ENCODE measurements at regions not wholly inside any gene's neighbourhood (a gene's known extent, or its start where the extent isn't known, plus 50 kb on each side); places are given as distances from the start of the nearest gene placed in this dataset.

DNA sequence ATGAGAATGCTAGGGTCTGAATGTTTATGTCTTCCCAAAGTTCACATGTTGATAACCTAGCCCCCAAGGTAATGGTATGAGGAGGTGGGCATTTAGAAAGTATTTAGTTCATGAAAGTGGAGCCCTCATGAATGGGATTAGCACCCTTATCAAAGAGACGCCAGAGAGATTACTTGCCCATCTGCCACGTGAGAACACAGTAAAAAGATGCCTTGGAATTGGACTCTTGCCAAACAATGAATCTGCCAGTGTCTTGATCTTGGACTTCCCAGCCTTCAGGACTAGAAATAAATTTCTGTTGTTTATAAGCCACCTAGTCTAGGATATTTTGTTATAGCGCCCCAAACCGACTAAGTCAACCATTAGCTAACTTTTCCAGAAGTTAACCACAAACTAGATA, 92.0 kb upstream of the SLC38A4 start:
- TF ChIP-seq, protein P1, sequence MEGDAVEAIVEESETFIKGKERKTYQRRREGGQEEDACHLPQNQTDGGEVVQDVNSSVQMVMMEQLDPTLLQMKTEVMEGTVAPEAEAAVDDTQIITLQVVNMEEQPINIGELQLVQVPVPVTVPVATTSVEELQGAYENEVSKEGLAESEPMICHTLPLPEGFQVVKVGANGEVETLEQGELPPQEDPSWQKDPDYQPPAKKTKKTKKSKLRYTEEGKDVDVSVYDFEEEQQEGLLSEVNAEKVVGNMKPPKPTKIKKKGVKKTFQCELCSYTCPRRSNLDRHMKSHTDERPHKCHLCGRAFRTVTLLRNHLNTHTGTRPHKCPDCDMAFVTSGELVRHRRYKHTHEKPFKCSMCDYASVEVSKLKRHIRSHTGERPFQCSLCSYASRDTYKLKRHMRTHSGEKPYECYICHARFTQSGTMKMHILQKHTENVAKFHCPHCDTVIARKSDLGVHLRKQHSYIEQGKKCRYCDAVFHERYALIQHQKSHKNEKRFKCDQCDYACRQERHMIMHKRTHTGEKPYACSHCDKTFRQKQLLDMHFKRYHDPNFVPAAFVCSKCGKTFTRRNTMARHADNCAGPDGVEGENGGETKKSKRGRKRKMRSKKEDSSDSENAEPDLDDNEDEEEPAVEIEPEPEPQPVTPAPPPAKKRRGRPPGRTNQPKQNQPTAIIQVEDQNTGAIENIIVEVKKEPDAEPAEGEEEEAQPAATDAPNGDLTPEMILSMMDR (IDR thresholded peaks at IDR 0.05 in 4 of 5, conservative IDR thresholded peaks at IDR 0.05 in 1 of 5): no peak
- no peak for TF ChIP-seq POLR2A (IDR thresholded peaks at IDR 0.05)
